HG03025 (cell line): ENCODE measurements at regions not wholly inside any gene's neighbourhood (a gene's known extent, or its start where the extent isn't known, plus 50 kb on each side); places are given as distances from the start of the nearest gene placed in this dataset.

Experiments used
- ATAC-seq: cut with Tn5 transposase; IDR thresholded peaks from one replicate; pipeline ENCODE4 v1.9.1; 2021; ENCODE audit warnings: mild to moderate bottlenecking, moderate library complexity; ENCODE audit not compliant: unreplicated experiment, low FRiP score

GRCh38 chr1:216832192-216832591 is 109.0 kb upstream of the ESRRG start:
- no peak for ATAC-seq

GRCh38 chr1:216830424-216831210 is 107.4 kb upstream of the ESRRG start:
- no peak for ATAC-seq

- ATAC-seq: no peak
Observed at GRCh38 chr1:216827251-216827650, 104.0 kb upstream of the ESRRG start.

- no peak for ATAC-seq
Observed at GRCh38 chr1:216826646-216827045, 103.4 kb upstream of the ESRRG start.

- no peak for ATAC-seq
Observed at GRCh38 chr1:216826214-216826613, 103.0 kb upstream of the ESRRG start.

- no peak for ATAC-seq
Observed at GRCh38 chr1:216825557-216825956, 102.3 kb upstream of the ESRRG start.

GRCh38 chr1:216824511-216824910 is 101.3 kb upstream of the ESRRG start:
- ATAC-seq: no peak

GRCh38 chr1:216823731-216824130 is 100.5 kb upstream of the ESRRG start:
- ATAC-seq: no peak

- no peak for ATAC-seq
Observed at GRCh38 chr1:216822480-216822879, 99.3 kb upstream of the ESRRG start.

- no peak for ATAC-seq
Observed at GRCh38 chr1:216820345-216820744, 97.1 kb upstream of the ESRRG start.

- ATAC-seq: no peak
Observed at GRCh38 chr1:216818284-216818683, 95.1 kb upstream of the ESRRG start.

GRCh38 chr1:216815260-216816131 is 92.3 kb upstream of the ESRRG start:
- no peak for ATAC-seq

GRCh38 chr1:216814576-216815259 is 91.5 kb upstream of the ESRRG start:
- no peak for ATAC-seq

GRCh38 chr1:216812966-216813365 is 89.7 kb upstream of the ESRRG start:
- no peak for ATAC-seq

GRCh38 chr1:216809649-216810048 is 86.4 kb upstream of the ESRRG start:
- no peak for ATAC-seq

GRCh38 chr1:216807696-216808095 is 84.5 kb upstream of the ESRRG start:
- ATAC-seq: no peak

GRCh38 chr1:216805953-216806352 is 82.7 kb upstream of the ESRRG start:
- no peak for ATAC-seq

GRCh38 chr1:216805233-216805632 is 82.0 kb upstream of the ESRRG start:
- no peak for ATAC-seq

- no peak for ATAC-seq
Observed at GRCh38 chr1:216804111-216804510, 80.9 kb upstream of the ESRRG start.

GRCh38 chr1:216794586-216794985 is 71.4 kb upstream of the ESRRG start:
- ATAC-seq: no peak

- no peak for ATAC-seq
Observed at GRCh38 chr1:216793973-216794372, 70.7 kb upstream of the ESRRG start.
